GM19397 (cell line): ENCODE measurements at regions not wholly inside any gene's neighbourhood (a gene's known extent, or its start where the extent isn't known, plus 50 kb on each side); places are given as distances from the start of the nearest gene placed in this dataset.
"Not testable (repeated sequence)": the region's sequence is repeated elsewhere in the genome, so short reads cannot be mapped to it uniquely, and the experiment has no call there.

Source experiments
- ATAC-seq: cut with Tn5 transposase; IDR thresholded peaks from one replicate; pipeline ENCODE4 v1.9.1; 2021; ENCODE audit warnings: mild to moderate bottlenecking, moderate library complexity; ENCODE audit not compliant: unreplicated experiment

- no peak for ATAC-seq
These were observed 87.0 kb upstream of the ZNF462 start for GRCh38 chr9:106775960-106776359.

GRCh38 chr9:106779796-106780195 is 83.2 kb upstream of the ZNF462 start:
- no peak for ATAC-seq

GRCh38 chr9:106783121-106783520 is 79.8 kb upstream of the ZNF462 start:
- ATAC-seq: no peak

GRCh38 chr9:106784076-106784475 is 78.9 kb upstream of the ZNF462 start:
- no peak for ATAC-seq

- no peak for ATAC-seq
These were observed 77.8 kb upstream of the ZNF462 start for GRCh38 chr9:106785200-106785599.

- not testable (repeated sequence) for ATAC-seq
These were observed 74.9 kb upstream of the ZNF462 start for GRCh38 chr9:106788021-106788420.

GRCh38 chr9:106795031-106795430 is 67.9 kb upstream of the ZNF462 start:
- no peak for ATAC-seq

- no peak for ATAC-seq
These were observed 66.2 kb upstream of the ZNF462 start for GRCh38 chr9:106796771-106797170.

- no peak for ATAC-seq
These were observed 65.7 kb upstream of the ZNF462 start for GRCh38 chr9:106797299-106797698.

- no peak for ATAC-seq
These were observed 64.8 kb upstream of the ZNF462 start for GRCh38 chr9:106798016-106798799.

GRCh38 chr9:106799152-106799551 is 63.8 kb upstream of the ZNF462 start:
- ATAC-seq: no peak

GRCh38 chr9:106800701-106801270 is 62.2 kb upstream of the ZNF462 start:
- no peak for ATAC-seq

GRCh38 chr9:106801816-106802215 is 61.1 kb upstream of the ZNF462 start:
- ATAC-seq: no peak
